Tibial nerve (tissue), 3 donors: ENCODE measurements at regions not wholly inside any gene's neighbourhood (a gene's known extent, or its start where the extent isn't known, plus 50 kb on each side); places are given as distances from the start of the nearest gene placed in this dataset.

ENCODE experiments used
- CTCF ChIP-seq, 5 experiments: fragments of 200-600 bp in 3 of 5; fragments of 450-650 bp in 2 of 5; sonication (generic) in 3 of 5; IDR thresholded peaks; one replicate each; pipeline ENCODE4 v1.5.1; 2016 to 2019; ENCODE audit warnings: antibody characterized with exemption in 5 of 5, mild to moderate bottlenecking in 3 of 5, moderate library complexity in 2 of 5
- POLR2A ChIP-seq, 2 donors: fragments of 450-650 bp; IDR thresholded peaks; one replicate each; pipeline ENCODE4 v1.6.1; 2017; ENCODE audit warnings: antibody characterized with exemption in 2 of 2, mild to moderate bottlenecking in 2 of 2, moderate library complexity in 2 of 2

GRCh38 chr14:84272290-84272721 lies 1257.6 kb upstream of the FLRT2 start:
- no peak for TF ChIP-seq POLR2A (IDR thresholded peaks at IDR 0.05)
- TF ChIP-seq CTCF (IDR thresholded peaks at IDR 0.05), result no peak
